K562 (cell line): ENCODE measurements at regions not wholly inside any gene's neighbourhood (a gene's known extent, or its start where the extent isn't known, plus 50 kb on each side); places are given as distances from the start of the nearest gene placed in this dataset.

ENCODE experiments used
- ATAC-seq: fragments of 200-7000 bp; cut with Tn5 transposase; 3 replicates; pipeline ENCODE4 v1.9.1; 2020; ENCODE audit warnings: moderate library complexity
- BruUV-seq: library from RNA; stranded (reverse); fragments of 400-500 nt; replicated peaks from 2 replicates; lab custom pipeline; 2021; lab: Mats Ljungman, UMichigan
- CTCF ChIA-PET: fragments of 300-600 bp; formaldehyde crosslinking; extraction: SDS; loops from one replicate; lab custom pipeline; 2021; ENCODE audit warnings: low intra/inter-chr PET ratio; lab: Yijun Ruan, JAX
- POLR2A ChIA-PET: fragments of 300-600, 350-650 bp; sonication (Branson Sonifier 250); formaldehyde crosslinking; extraction: SDS; loops from one replicate; lab custom pipeline; 2021; ENCODE audit warnings: antibody characterized with exemption, inconsistent platforms; lab: Yijun Ruan, JAX
- DNase-seq, 4 experiments: peaks; one replicate each; pipeline versions ENCODE4 v3.0.0 to v3.0.0-alpha.2; 2011 to 2018; ENCODE audit warnings: low spot score in 3 of 4, mixed read lengths in 3 of 4; ENCODE audit errors: extremely low read depth in 1 of 4
- FAIRE-seq: peaks from 2 replicates; lab custom pipeline; 2011; peaks lifted over from hg19 to GRCh38; lab: Jason Lieb, UNC
- H2AFZ ChIP-seq: 2 replicates; pipeline ENCODE4 v1.6.0; 2011; ENCODE audit warnings: low read depth, low read length, control low read depth, inconsistent platforms
- H3K27ac ChIP-seq: fragments of 200-600 bp; 3 replicates; pipeline ENCODE4 v1.8.0; 2011; ENCODE audit warnings: low read depth, mild to moderate bottlenecking, control low read depth, inconsistent platforms, low read length, moderate library complexity, mixed read lengths; ENCODE audit errors: extremely low read depth
- H3K27me3 ChIP-seq, 2 experiments: fragments of 300-600 bp in 1 of 2; 2 replicates in 1 of 2; 3 replicates in 1 of 2; pipeline versions ENCODE4 v1.6.0 to v1.8.0; 2011; ENCODE audit warnings: inconsistent platforms in 2 of 2, low read length in 2 of 2, mild to moderate bottlenecking in 1 of 2, mixed read lengths in 1 of 2, moderate library complexity in 1 of 2; ENCODE audit not compliant: control insufficient read depth in 2 of 2, insufficient read depth in 2 of 2
- H3K36me3 ChIP-seq: fragments of 300-600 bp; 3 replicates; pipeline ENCODE4 v1.8.0; 2011; ENCODE audit warnings: mild to moderate bottlenecking, low read length, inconsistent platforms; ENCODE audit not compliant: control insufficient read depth, insufficient read depth
- H3K4me1 ChIP-seq, 2 experiments: fragments of 200-600 bp in 1 of 2; replicated peaks in 1 of 2; 2 replicates in 1 of 2; 3 replicates in 1 of 2; pipeline versions ENCODE4 v1.5.1 to v1.8.0; 2011; ENCODE audit warnings: inconsistent platforms in 2 of 2, low read length in 2 of 2, mild to moderate bottlenecking in 1 of 2, mixed read lengths in 1 of 2, moderate library complexity in 1 of 2; ENCODE audit not compliant: control insufficient read depth in 2 of 2, insufficient read depth in 2 of 2
- H3K4me2 ChIP-seq: 2 replicates; pipeline ENCODE4 v1.6.1; 2011; ENCODE audit warnings: low read length, control low read depth, inconsistent platforms, mixed read lengths; ENCODE audit not compliant: insufficient read depth
- H3K4me3 ChIP-seq: fragments of 200-600 bp; sonication (generic), shearing (Covaris generic); 2 replicates; pipeline ENCODE4 v1.5.1; 2016; ENCODE audit warnings: control low read depth, inconsistent platforms
- H3K79me2 ChIP-seq: fragments of 200-600 bp; 3 replicates; pipeline ENCODE4 v1.8.0; 2011; ENCODE audit warnings: low read length, inconsistent platforms; ENCODE audit not compliant: control insufficient read depth, insufficient read depth
- H3K9ac ChIP-seq, 2 experiments: 2 replicates each; pipeline versions ENCODE4 v1.6.0 to v1.6.1; 2011; ENCODE audit warnings: low read depth in 2 of 2, low read length in 2 of 2, control low read depth in 1 of 2, inconsistent platforms in 1 of 2, mild to moderate bottlenecking in 1 of 2, mixed read lengths in 1 of 2; ENCODE audit not compliant: insufficient read depth in 1 of 2
- H3K9me1 ChIP-seq: one replicate; pipeline ENCODE4 v1.6.0; 2011; ENCODE audit warnings: inconsistent platforms, mild to moderate bottlenecking, low read length, moderate library complexity; ENCODE audit not compliant: control insufficient read depth, insufficient read depth
- H3K9me3 ChIP-seq: replicated peaks from 2 replicates; pipeline ENCODE4 v1.5.1; 2011; ENCODE audit warnings: low read depth, low read length, inconsistent platforms; ENCODE audit not compliant: control insufficient read depth, insufficient read depth
- H4K20me1 ChIP-seq: replicated peaks from 2 replicates; pipeline ENCODE4 v1.6.1; 2011; ENCODE audit warnings: low read length, inconsistent platforms, mixed read lengths; ENCODE audit not compliant: control insufficient read depth, insufficient read depth
- CC2D1A ChIP-seq: fragments of 450-650 bp; IDR thresholded peaks from 2 replicates; pipeline ENCODE4 v1.6.1; 2017; ENCODE audit warnings: mild to moderate bottlenecking
- ELF2 ChIP-seq: fragments of 250-450 bp; sonication (Bioruptor Pico); IDR thresholded peaks from 2 replicates; pipeline ENCODE4 v1.5.0; 2021; ENCODE audit warnings: mild to moderate bottlenecking
- FOXM1 ChIP-seq, 2 experiments: fragments of 450-650 bp in 1 of 2; sonication (generic) in 1 of 2; formaldehyde crosslinking in 1 of 2; IDR thresholded peaks; 2 replicates each; pipeline versions ENCODE4 v1.6.1 to v1.9.0; 2017 to 2022; ENCODE audit warnings: low read depth in 2 of 2, mild to moderate bottlenecking in 2 of 2, missing genetic modification reagents in 1 of 2, moderate library complexity in 1 of 2
- HMGXB4 ChIP-seq: sonication (generic); formaldehyde crosslinking; IDR thresholded peaks from 2 replicates; pipeline ENCODE4 v1.8.1; 2023; ENCODE audit warnings: mild to moderate bottlenecking, missing genetic modification reagents
- MCM3 ChIP-seq: fragments of 450-650 bp; IDR thresholded peaks from 2 replicates; pipeline ENCODE4 v1.6.1; 2016
- NFIX ChIP-seq: fragments of 250-450 bp; sonication (Bioruptor Pico); IDR thresholded peaks from 2 replicates; pipeline ENCODE4 v1.4.0; 2020; ENCODE audit warnings: low read depth, mild to moderate bottlenecking, moderate library complexity
- OTX1 ChIP-seq: fragments of 450-650 bp; formaldehyde crosslinking; IDR thresholded peaks from 2 replicates; pipeline ENCODE4 v1.4.0; 2022; ENCODE audit warnings: mild to moderate bottlenecking
- PRPF4 ChIP-seq: fragments of 200-400 bp; formaldehyde crosslinking; IDR thresholded peaks from one replicate; pipeline ENCODE4 v1.6.1; 2017; ENCODE audit warnings: low read length, low read depth, mild to moderate bottlenecking; ENCODE audit not compliant: insufficient read depth, poor library complexity, severe bottlenecking
- SRSF1 ChIP-seq: fragments of 200-400 bp; formaldehyde crosslinking; IDR thresholded peaks from 2 replicates; pipeline ENCODE4 v1.6.1; 2017; ENCODE audit warnings: mild to moderate bottlenecking, low read depth, low read length, moderate library complexity
- XRCC5 ChIP-seq: fragments of 200-400 bp; formaldehyde crosslinking; IDR thresholded peaks from 2 replicates; pipeline ENCODE4 v1.6.1; 2017; ENCODE audit warnings: low read depth, mild to moderate bottlenecking, low read length
- ZBTB8A ChIP-seq: fragments of 450-650 bp; IDR thresholded peaks from 2 replicates; pipeline ENCODE4 v1.6.1; 2018; ENCODE audit warnings: mild to moderate bottlenecking, moderate library complexity; ENCODE audit not compliant: partially characterized antibody
- ZC3H8 ChIP-seq: fragments of 450-650 bp; IDR thresholded peaks from 2 replicates; pipeline ENCODE4 v1.6.1; 2017
- ZNF146 ChIP-seq: IDR thresholded peaks from one replicate; pipeline ENCODE4 v1.6.1; 2018; ENCODE audit warnings: missing compliant biosample characterization; ENCODE audit not compliant: unreplicated experiment
- ZNF644 ChIP-seq: fragments of 200-800 bp; sonication (Bioruptor generic); IDR thresholded peaks from 2 replicates; pipeline ENCODE4 v1.6.1; 2016; ENCODE audit warnings: low read depth, missing genetic modification characterization, missing compliant biosample characterization
- WGBS: fragments of 100-300 bp; shearing (Covaris generic); methylation state at CpG from one replicate; pipeline ENCODE4 v1.1.6; 2016; ENCODE audit warnings: low coverage, mixed read lengths; ENCODE audit not compliant: insufficient coverage; ENCODE audit errors: missing lambda C conversion rate; 5-methylcytosine and 5-hydroxymethylcytosine counted together
- in situ Hi-C: fragments of 300-500 bp; cut with MboI; formaldehyde crosslinking; loops from 4 replicates; pipeline ENCODE4 v1.15.0; 2018; ENCODE audit warnings: inconsistent platforms, mixed read lengths
- intact Hi-C: fragments of 100-400 bp; cut with micrococcal nuclease; formaldehyde crosslinking; loops from 2 replicates; pipeline ENCODE4 v1.14.2; 2022
- TF ChIP-seq, protein P1 (sequence below): fragments of 450-650 bp; conservative IDR thresholded peaks from 2 replicates; pipeline ENCODE4 v1.6.1; 2016; ENCODE audit warnings: missing genetic modification characterization, low read depth, mild to moderate bottlenecking, missing compliant biosample characterization, moderate library complexity

DNA sequence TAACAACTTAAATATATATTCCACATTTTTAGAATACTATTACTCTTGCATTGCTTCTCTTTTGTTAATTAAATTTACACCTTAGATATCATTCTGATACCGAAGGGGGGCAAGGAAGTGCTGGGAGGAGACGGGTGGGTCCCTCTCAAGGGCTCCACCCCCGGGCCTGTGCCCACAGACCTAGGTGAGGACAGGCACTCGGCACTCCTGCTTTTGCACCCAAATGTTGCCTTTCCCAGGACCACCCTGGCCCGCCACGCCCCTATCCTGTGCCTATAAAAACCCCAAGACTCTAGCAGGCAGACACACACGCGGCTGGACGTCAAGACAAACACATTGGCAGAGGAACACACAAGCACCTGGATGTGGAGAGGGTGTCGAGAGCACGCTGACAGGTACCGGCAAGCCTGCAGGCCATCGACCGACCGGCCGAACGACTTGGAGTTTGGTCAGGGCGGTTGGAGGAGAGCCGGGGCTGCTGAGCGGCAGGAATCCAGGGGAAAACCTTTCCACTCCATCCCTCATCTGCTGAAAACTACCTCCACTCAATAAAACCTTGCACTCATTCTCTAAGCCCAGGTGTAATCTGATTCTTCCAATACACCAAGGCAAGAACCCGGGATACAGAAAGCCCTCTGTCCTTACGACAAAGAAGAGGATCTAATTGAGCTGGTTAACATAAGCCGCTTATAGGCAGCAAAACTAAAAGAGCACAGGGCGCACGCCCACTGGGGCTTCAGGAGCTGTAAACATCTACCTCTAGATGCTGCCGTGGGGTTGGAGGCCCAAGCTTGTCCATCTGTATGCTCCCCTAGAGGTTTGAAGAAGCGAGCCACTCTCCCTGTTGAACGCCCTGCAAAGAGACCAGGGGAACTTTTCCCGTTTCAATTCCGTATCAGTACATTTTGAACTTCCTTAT, 197.4 kb upstream of the PRSS16 start:
- Histone ChIP-seq H3K9ac (no peak overlapping the region), H3K27me3 (no peaks in the 10 kb centered on the region), H3K9me3 (peaks cover 4% of the 10 kb centered on the region), H4K20me1 (no peaks in the 10 kb centered on the region), H3K4me2 (no peak overlapping the region), H3K27ac (no peak overlapping the region), H3K9me1 (no peaks in the 10 kb centered on the region), H2AFZ (no peak overlapping the region), H3K79me2 (no peaks in the 10 kb centered on the region), H3K4me1 (peaks cover 0 to 4% of the 10 kb centered on the region in 2 experiments; a peak in 3 of 5 replicates), H3K36me3 (no peaks in the 10 kb centered on the region), H3K4me3 (no peak overlapping the region)
- CTCF ChIA-PET: no interaction called here
- intact Hi-C loops (no loop called here), in situ Hi-C loops (no loop called here)
- POLR2A ChIA-PET: interaction anchor here (1.0 to 1.2 kb wide), 2 partner anchors 9 to 16 kb away, joined by 3 to 5 read pairs; no protein-coding TSS in a partner anchor
- no TSS peak for BruUV-seq
- DNase-seq: no peak
- peak; percentile 66 for ATAC-seq
- WGBS: 70% methylated on average over 30 of the region's 30 CpGs
- no peak for FAIRE-seq
- TF ChIP-seq FOXM1 (IDR thresholded peaks at IDR 0.05; ENCODE audit: low read depth): no peak
- TF ChIP-seq FOXM1 (CRISPR knock-in tag; IDR thresholded peaks at IDR 0.05; ENCODE audit: low read depth): no peak
- TF ChIP-seq, protein P1, sequence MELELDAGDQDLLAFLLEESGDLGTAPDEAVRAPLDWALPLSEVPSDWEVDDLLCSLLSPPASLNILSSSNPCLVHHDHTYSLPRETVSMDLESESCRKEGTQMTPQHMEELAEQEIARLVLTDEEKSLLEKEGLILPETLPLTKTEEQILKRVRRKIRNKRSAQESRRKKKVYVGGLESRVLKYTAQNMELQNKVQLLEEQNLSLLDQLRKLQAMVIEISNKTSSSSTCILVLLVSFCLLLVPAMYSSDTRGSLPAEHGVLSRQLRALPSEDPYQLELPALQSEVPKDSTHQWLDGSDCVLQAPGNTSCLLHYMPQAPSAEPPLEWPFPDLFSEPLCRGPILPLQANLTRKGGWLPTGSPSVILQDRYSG (tag): no peak
- no peak for TF ChIP-seq OTX1 (CRISPR knock-in tag)
- TF ChIP-seq ZNF146: no peak
- TF ChIP-seq SRSF1: no peak
- no peak for TF ChIP-seq HMGXB4
- no peak for TF ChIP-seq ZBTB8A
- no peak for TF ChIP-seq NFIX (CRISPR knock-in tag)
- no peak for TF ChIP-seq ZC3H8
- no peak for TF ChIP-seq XRCC5
- no peak for TF ChIP-seq PRPF4
- no peak for TF ChIP-seq CC2D1A
- no peak for TF ChIP-seq ELF2 (CRISPR knock-in tag)
- no peak for TF ChIP-seq MCM3
- TF ChIP-seq ZNF644 (tag): no peak
